ENCODE measurements at regions not wholly inside any gene's neighbourhood (a gene's known extent, or its start where the extent isn't known, plus 50 kb on each side); places are given as distances from the start of the nearest gene placed in this dataset.
"Not testable (repeated sequence)": the region's sequence is repeated elsewhere in the genome, so short reads cannot be mapped to it uniquely, and the experiment has no call there.

DNA sequence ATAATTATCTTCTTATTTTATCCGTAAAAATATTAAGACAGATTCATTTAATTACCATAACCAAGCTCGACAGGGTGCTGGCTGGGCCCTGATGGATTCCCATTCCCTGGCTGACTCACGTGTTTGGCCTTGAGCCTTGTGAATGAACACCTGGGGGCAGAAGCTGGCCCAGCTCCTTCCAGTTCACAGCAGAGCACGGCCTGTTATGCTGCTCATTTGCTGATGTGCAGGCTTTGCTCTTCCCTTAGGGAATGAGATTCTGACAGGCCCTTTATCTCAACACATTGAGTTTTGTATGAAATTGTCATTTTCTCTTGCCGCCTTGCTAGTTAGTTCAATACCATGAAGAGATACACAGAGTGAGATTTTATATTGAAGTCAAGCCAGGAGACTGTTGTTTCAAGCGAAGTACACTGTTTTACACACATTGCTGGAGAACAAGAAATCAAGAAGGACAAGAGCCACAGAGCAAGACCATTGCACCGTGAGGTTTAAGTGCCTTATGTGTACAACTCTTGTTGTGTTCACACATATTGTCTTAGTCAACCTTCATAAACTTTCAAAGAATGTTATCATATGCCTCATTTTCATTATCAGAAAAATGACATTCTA lies 1583.3 kb downstream of the STIM2 start:
- DNase-seq: no peak

DNA sequence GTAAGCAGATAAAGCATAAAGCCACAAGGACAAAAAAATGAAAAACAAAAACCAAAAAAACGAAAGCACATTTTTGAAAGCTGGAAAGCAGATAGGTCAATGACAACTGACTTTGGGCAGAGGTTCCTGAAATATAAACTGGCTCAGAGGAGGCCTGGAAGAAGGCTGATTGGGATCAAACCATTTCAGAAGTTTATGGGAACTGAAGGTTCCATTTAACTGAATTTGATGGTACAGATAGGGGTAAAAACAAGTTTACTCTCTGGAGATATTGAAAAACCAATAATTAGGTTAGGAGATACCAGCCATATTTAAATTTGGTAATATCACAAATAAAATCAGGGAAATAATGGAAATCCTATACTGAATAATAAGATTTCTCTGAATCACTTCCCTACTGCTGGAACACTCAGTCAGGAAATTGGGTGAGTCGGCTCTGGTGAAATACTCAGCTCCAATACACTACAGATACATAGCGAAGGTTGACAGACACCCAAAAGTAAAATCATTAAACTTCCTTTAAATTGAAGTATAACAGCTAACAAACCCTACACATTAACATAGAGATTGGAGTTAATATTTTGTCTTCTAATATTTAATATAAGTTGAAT lies 1584.3 kb downstream of the STIM2 start:
- DNase-seq: no peak

GRCh38 chr4:28449085-28449484 lies 1588.4 kb downstream of the STIM2 start:
- DNase-seq: no peak

GRCh38 chr4:28451346-28451745 lies 1590.7 kb downstream of the STIM2 start:
- DNase-seq: no peak

DNA sequence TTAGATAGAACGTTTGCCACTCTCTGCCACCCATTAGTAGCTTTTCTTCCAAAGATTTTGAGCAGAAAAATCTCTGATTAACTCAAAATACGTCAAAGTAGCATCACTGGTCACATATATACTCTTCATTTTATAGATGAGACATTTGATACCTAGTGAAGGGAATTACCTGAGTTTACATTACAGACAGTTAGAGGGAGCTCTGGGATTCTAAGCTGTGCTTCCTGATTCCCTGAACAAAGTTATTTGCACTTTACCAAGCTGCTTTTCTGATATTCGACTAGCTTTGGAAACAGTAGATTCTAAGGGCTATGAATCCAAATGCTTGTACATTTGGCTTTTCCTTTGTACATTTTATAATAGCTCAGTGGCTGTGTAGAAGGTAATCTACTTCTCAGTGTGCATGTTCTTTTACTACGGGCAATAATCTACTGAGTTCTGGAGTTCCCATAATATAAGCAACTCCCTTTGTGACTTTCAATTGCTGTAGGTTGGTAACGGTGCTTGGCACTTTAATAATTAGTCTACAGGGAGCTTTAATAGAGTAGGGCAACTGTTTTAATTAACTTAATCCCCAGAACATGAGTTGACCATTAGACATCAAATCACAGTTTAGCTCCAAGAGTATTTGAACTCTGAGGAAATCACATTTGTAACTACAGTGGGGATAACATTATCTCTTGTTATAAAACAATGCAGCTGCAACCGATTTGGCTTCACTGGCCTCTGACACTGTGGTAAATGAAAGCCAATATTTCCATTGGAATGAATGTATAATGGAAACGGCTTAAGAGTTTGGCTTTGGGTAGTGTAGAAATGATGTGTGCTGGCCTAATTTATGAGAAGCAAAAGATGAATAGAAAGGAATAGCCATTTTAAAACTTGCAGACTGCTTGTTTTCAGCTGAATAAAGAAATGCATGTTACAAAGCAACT lies 1602.4 kb downstream of the STIM2 start:
- no peak for DNase-seq

- no peak for DNase-seq
These were observed 1604.2 kb downstream of the STIM2 start for GRCh38 chr4:28464823-28465222.

- not testable (repeated sequence) for DNase-seq
These were observed 1606.2 kb downstream of the STIM2 start for GRCh38 chr4:28466886-28467285.

DNA sequence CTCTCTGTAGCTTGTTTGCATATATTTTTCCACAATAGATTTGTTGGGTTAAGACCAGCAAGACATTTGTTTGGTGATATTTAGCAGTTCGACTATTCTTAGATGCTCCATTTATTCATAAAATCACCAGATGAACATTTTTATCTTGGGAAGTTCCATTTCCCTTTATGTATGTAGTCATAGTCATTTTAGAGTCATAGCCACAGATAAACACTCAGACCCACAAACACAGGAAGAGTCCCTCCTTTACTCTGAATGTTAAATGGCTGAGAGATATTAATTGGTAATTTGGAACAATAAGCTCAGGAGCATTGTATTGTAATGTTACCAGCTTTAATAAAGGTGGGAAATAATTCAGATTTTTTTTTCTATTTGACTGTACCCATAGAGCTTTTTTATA lies 1608.7 kb downstream of the STIM2 start:
- no peak for DNase-seq

GRCh38 chr4:28469886-28470285 lies 1609.2 kb downstream of the STIM2 start:
- DNase-seq: no peak

- DNase-seq: no peak
These were observed 1614.7 kb downstream of the STIM2 start for GRCh38 chr4:28475381-28475780.

DNA sequence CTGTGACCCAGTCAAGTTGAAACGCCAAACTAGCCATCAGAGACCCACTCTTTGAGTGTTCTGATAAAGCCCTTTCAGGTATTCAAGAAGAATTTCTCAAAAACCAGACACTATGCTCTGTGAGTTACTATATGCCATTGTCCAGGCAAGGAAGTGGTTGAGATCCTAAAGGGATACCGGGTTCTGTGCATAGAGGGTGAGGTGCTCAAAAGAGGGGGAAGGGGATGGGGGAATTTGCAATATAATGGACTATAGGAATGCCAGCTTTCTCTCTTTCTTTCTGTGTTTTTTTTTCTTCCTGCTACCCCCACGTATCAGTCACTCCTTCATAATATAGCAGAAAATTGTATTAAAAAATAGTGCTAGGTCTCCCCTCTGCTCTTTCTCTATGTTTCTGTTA lies 1619.0 kb downstream of the STIM2 start:
- no peak for DNase-seq

DNA sequence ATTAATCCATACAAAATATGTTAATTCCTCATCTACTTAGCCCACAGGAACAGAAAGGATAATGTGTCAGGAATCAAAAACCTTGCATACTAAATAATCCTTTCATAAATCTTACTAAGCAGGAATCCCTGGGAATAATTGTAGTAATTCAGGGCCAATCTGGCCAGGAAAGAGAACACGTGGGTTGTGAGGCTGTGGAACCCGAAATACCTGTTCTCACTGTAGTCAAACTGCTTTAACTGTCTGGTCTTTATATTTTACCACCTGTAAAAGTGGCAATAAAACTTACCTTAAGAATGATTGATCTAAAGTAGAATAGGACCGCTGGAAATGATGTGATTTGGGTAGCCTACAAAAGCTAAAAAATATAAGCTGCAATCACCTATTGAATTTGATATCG lies 1620.9 kb downstream of the STIM2 start:
- no peak for DNase-seq

DNA sequence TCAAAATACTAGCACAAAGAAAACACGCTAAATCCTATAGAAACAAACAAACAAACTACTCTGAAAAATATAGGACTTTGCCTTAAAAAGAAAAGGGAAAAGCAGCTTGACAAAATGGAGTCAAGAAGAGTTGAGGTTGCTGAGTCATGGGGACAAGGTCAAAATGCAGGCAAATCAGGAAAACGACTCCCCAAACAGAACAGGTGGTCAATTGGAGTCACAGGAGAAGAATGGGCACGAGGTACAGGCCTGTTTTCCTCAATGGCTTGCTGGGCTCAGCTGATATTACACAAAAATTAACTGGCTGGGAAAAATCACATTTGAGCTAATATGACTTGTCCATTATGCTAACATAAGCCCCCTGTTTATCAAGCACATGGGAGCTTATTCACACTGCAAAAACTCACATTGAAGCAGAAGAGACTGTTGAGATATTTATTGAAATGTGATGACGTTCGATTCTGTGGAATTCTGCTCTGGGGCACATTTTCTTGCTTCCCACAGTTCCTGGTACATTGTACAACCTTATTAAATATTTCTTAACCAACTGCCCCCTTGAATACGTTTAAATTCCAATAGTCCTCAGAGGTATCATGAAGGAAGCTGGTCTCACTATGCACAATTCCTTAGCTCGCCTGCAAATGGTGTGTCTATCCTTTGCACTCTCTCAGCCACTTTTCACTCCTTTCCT lies 1622.1 kb downstream of the STIM2 start:
- DNase-seq: no peak

- DNase-seq: no peak
These were observed 1627.4 kb downstream of the STIM2 start for GRCh38 chr4:28488021-28488420.

DNA sequence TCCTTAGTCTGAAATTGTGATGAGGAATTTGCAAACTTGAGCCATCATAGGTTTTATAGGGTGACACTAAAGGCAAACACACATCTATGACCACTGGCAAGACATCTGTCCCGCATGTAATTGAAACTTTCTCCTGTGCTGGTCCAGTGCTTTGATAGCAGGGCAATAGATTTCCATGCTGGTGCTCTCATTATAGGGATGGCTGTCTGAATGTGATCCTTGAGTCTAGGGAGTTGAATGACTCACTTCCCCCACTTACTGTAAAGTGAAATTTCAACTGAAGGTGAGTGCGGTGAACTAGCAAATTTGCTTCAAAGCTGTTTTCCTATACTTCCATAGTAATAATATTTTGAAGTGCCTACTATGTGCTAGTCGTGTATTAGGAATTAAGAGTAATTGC lies 1630.0 kb downstream of the STIM2 start:
- no peak for DNase-seq

DNA sequence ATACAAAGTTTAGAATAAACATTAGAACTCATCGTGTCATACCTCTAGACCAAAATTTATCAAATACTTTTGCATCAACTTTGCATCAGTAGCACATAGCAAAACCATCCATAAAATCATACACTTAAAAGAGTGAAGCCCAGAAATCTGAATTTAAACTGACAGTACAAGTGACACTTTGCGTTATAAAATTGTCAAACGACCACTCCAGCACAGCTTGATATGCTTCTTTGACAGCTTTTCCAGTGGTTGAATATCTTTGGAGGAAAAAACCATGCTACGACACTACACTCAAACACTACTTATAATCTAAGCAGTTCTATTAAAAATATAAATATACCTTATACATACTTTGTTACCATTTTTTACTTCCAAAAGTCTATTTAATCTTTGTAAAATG lies 1644.4 kb downstream of the STIM2 start:
- no peak for DNase-seq

- no peak for DNase-seq
These were observed 1648.0 kb downstream of the STIM2 start for GRCh38 chr4:28508636-28509035.

GRCh38 chr4:28514766-28515165 lies 1654.1 kb downstream of the STIM2 start:
- not testable (repeated sequence) for DNase-seq

DNA sequence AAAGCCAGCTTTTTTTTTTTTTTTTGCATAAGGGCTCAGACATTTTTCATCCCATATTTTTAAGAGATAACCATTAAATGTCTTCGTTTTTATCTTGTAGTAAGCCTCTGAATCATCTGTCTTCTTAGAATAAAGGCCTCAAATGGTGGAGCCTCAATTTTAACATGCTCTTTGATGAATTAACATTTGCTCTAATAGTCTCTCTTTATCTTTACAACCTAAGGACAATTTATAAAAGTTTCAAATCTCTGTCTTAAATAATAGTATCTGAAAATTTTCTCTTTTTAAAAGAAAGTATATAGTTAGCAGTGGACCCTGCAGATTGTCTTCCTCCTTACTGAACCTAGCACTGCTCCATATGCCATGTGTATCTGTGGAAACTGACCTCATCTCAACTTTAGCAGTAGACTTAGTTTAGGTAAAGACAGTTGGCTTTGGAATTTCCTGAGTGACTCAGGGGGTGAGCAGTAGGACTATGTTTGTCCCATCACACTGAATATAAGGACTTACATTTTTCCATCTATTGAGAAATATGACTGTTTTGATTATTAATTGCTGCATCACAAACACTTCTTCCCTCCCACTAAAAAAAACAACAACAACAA lies 1658.0 kb downstream of the STIM2 start:
- no peak for DNase-seq

- DNase-seq: no peak
These were observed 1663.1 kb downstream of the STIM2 start for GRCh38 chr4:28523681-28524190.

DNA sequence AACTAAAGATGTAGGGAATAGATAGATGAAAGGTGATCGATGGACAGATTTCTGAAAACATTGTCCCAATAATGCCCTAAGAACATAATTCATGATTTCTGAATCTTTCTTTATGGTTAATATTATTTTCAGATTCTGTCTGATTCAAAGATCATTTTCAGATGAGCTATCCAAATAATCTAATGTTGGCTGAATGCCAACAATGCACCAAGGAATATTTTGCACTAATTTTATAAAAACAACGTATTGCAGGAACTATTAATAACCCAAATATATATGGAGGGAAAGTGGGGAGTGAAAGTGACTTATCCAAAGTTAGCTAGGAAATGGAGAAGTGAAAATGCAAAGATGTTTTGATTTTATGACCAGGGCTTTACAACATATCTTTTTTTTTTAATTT lies 1675.5 kb downstream of the STIM2 start:
- DNase-seq: no peak

DNA sequence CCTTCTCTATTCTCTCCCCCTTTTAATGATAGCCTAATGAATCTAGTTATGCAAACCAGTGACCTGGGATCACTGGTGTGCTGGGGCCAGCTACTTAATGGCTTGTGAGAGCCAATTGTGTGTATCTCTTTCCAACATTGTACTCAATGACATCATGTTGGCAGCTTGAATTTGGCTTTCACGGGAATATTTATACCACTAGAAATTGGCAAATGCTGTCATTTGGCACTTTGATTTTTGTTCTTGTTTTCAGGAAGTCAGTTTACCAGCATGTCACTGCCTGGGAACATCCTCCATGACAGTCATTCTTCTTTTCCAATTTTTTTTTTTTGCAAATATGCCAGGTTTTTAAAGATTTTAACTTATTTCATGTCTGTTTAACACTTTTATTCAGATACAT lies 1685.3 kb downstream of the STIM2 start:
- DNase-seq: no peak

GRCh38 chr4:28548136-28548535 lies 1687.5 kb downstream of the STIM2 start:
- no peak for DNase-seq

Measured in CD4-positive, alpha-beta T cell treated with Interleukin-17A for 4 hours (primary cell).